ENCODE measurements at regions not wholly inside any gene's neighbourhood (a gene's known extent, or its start where the extent isn't known, plus 50 kb on each side); places are given as distances from the start of the nearest gene placed in this dataset.

GRCh38 chr4:33437406-33437805 is 2717.2 kb downstream of the PCDH7 start:
- TF ChIP-seq, protein P1, sequence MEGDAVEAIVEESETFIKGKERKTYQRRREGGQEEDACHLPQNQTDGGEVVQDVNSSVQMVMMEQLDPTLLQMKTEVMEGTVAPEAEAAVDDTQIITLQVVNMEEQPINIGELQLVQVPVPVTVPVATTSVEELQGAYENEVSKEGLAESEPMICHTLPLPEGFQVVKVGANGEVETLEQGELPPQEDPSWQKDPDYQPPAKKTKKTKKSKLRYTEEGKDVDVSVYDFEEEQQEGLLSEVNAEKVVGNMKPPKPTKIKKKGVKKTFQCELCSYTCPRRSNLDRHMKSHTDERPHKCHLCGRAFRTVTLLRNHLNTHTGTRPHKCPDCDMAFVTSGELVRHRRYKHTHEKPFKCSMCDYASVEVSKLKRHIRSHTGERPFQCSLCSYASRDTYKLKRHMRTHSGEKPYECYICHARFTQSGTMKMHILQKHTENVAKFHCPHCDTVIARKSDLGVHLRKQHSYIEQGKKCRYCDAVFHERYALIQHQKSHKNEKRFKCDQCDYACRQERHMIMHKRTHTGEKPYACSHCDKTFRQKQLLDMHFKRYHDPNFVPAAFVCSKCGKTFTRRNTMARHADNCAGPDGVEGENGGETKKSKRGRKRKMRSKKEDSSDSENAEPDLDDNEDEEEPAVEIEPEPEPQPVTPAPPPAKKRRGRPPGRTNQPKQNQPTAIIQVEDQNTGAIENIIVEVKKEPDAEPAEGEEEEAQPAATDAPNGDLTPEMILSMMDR (IDR thresholded peaks at IDR 0.05; ENCODE audit: control extremely low read depth in 1 of 3, insufficient read depth in 1 of 3, low read depth in 1 of 3, low read length in 3 of 3) = no peak
- TF ChIP-seq, protein P2, sequence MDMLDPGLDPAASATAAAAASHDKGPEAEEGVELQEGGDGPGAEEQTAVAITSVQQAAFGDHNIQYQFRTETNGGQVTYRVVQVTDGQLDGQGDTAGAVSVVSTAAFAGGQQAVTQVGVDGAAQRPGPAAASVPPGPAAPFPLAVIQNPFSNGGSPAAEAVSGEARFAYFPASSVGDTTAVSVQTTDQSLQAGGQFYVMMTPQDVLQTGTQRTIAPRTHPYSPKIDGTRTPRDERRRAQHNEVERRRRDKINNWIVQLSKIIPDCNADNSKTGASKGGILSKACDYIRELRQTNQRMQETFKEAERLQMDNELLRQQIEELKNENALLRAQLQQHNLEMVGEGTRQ (IDR thresholded peaks at IDR 0.05; ENCODE audit: low read length) = no peak
- TF ChIP-seq NRF1 (IDR thresholded peaks at IDR 0.05; ENCODE audit: low read depth, low read length) (no peak), POLR2AphosphoS5 (IDR thresholded peaks at IDR 0.05; ENCODE audit: low read depth, low read length) (no peak), CREB1 (IDR thresholded peaks at IDR 0.05) (no peak), RFX5 (IDR thresholded peaks at IDR 0.05; ENCODE audit: borderline replicate concordance, low read depth, low read length) (no peak), KDM5A (IDR thresholded peaks at IDR 0.05; ENCODE audit: low read length) (no peak), SP4 (IDR thresholded peaks at IDR 0.05; ENCODE audit: low read length) (no peak), PHF8 (conservative IDR thresholded peaks at IDR 0.05; ENCODE audit: low read depth, low read length) (no peak), JUN (IDR thresholded peaks at IDR 0.05; ENCODE audit: low read depth, low read length) (no peak), TAF7 (optimal IDR thresholded peaks at IDR 0.05; ENCODE audit: borderline replicate concordance, low read depth, low read length) (no peak), SIN3A (conservative IDR thresholded peaks at IDR 0.05 in 1 of 2, IDR thresholded peaks at IDR 0.05 in 1 of 2; ENCODE audit: low read depth in 1 of 2, low read length in 2 of 2) (no peak)
